NCI-H146 (cell line): ENCODE measurements at regions not wholly inside any gene's neighbourhood (a gene's known extent, or its start where the extent isn't known, plus 50 kb on each side); places are given as distances from the start of the nearest gene placed in this dataset.
A peak's percentile ranks its signal among the peaks of the same experiment; 100 is the strongest.

ENCODE experiments used
- DNase-seq: peaks from one replicate; lab custom pipeline; 2025; lab: John Stamatoyannopoulos, UW

DNA sequence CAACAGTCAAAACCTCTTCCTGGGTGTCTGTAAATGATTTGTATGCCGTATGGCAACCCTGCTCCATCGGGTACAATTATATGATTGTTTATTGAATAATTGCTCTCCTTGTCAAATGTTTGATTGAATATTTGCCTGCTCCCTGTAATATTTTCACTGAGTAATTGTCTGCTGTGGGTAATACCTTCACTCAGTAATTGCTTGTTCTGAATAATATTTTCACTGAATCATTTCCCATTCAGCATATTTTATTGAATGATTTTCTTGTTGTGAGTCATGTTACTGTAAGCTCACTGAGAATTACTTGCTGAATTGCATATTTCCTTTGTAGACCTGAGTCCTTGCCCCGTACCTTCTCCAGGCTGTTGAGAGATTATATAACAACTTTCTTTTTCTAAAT is 535.2 kb downstream of the METTL4 start:
- DNase-seq: peak; percentile 3

- DNase-seq: no peak
These were observed 531.0 kb downstream of the METTL4 start for GRCh38 chr18:2040279-2040678.

GRCh38 chr18:2049986-2050385 is 521.3 kb downstream of the METTL4 start:
- no peak for DNase-seq

- DNase-seq: no peak
These were observed 520.6 kb downstream of the METTL4 start for GRCh38 chr18:2050702-2051201.

GRCh38 chr18:2053490-2054089 is 517.7 kb downstream of the METTL4 start:
- no peak for DNase-seq

GRCh38 chr18:2059336-2059735 is 512.0 kb downstream of the METTL4 start:
- DNase-seq: no peak

DNA sequence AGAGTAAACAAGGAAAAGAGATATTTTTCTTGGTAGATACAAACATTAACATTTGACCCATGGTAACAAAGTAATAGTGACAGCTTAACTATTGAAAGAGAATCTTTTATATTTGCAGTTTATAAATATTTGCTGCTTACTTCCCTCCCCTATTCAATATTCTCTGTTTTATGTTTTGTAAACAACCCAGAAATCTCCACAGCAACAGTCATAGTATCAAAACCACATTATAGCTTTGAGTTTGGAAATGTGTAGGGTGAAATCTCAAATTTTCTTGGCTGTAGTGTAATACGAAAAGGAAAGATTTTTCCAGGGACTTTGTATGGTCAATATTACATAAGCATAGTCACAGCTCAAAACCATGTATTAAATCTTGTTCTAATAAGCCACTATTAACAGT is 511.2 kb downstream of the METTL4 start:
- no peak for DNase-seq

GRCh38 chr18:2070631-2071030 is 500.7 kb downstream of the METTL4 start:
- DNase-seq: peak; percentile 100

GRCh38 chr18:2075499-2075898 is 495.8 kb downstream of the METTL4 start:
- DNase-seq: no peak

DNA sequence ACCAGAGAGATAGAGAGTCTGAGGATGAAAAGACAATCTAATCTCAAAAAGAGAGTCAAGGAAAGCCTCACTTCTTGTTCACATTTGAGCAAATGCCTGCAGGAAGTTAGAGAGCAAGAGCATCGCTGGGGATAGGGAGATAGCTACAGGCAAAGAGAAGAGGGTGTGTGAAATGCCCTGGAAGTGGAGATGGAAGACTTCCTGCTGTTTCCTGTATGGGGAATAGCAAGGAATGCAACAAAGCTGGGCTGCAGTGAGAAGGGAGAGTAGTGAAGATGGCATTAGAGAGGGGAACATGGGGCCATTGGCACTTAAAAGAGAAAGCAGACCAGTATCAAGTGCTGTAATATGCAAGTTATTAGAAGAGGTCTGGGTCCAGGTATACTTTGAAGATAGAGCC is 488.6 kb downstream of the METTL4 start:
- no peak for DNase-seq

- DNase-seq: peak; percentile 55
These were observed 487.6 kb downstream of the METTL4 start for GRCh38 chr18:2083691-2084090.

GRCh38 chr18:2086439-2086838 is 484.9 kb downstream of the METTL4 start:
- DNase-seq: no peak

- DNase-seq: no peak
These were observed 483.2 kb downstream of the METTL4 start for GRCh38 chr18:2087877-2088673.

DNA sequence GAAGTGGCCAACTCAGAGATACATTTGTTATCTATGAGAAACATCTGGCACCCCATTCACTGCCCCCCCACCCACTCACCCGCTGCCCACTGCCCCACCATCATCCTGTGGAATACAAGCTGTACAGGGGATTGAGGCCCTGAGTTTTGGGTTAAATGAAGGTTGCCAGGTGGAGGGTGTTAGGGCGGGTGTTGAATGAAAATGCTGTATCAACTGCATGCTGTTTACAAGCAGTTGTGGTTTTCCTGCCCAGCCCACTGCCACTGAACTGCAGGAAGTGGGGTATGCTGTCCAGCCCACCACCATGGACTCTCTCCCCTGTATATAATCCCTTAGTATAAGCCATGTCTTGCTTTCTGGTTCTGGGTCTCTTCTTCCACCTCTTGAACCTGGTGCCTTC is 481.9 kb downstream of the METTL4 start:
- DNase-seq: no peak

- DNase-seq: no peak
These were observed 479.4 kb downstream of the METTL4 start for GRCh38 chr18:2091937-2092336.

- no peak for DNase-seq
These were observed 474.8 kb downstream of the METTL4 start for GRCh38 chr18:2096551-2096950.

- DNase-seq: no peak
These were observed 470.6 kb downstream of the METTL4 start for GRCh38 chr18:2100694-2101213.

DNA sequence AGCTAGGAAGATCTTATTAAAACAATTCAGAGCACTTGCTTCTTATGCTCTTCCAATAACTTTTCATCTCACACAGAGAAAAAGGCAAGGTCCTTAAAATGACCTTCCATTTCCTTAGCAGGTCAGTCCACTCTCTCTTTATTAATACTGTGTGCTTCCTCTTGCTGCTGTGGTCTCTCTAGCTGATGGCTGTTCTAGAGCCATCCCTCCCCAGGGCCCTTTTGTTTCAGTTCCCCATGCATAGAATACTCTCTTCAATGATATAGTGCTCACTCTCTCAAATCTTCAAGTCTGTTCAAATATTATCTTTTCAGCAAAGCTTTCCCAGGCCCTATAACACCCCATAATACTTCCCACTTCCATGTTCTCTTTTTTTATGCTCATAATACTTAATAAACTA is 469.3 kb downstream of the METTL4 start:
- DNase-seq: no peak

DNA sequence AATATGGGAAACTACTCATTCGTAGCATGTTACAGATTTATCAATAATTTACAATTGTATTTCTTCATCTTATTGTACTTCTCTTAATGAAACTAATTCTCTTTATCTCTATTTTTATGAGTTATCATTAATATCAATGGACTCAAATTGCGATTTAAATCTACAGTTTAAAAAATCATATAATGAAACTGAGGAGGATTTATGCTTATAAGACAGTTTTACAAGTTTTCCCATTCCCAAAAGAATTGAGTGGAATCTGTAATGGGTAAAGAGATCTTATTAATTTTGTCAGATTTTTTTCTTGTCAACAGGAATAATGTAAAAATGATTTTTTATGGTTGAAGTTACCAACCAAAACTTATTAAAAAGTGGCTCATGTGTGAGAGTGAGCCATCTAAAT is 468.0 kb downstream of the METTL4 start:
- no peak for DNase-seq

GRCh38 chr18:2104620-2105462 is 466.5 kb downstream of the METTL4 start:
- peak; percentile 37 for DNase-seq

DNA sequence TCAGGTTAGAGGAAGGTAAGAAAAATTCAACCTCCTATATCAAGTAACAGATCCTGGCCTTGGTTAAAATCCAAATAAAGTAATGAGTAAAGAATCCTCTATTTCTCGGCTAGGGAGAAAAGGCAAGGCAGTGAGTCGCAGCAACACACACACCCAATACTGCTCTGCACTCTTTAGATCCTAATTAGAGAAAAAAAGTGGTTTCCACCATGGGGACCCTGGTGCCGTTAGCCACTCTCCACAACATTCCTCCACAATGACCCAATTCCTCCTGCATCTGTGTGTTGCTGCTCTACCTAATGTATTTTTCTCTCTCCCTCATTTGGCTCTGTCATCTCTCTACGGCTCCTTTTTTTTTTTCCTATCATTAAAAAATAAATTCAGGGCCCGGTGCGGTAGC is 462.7 kb downstream of the METTL4 start:
- no peak for DNase-seq

DNA sequence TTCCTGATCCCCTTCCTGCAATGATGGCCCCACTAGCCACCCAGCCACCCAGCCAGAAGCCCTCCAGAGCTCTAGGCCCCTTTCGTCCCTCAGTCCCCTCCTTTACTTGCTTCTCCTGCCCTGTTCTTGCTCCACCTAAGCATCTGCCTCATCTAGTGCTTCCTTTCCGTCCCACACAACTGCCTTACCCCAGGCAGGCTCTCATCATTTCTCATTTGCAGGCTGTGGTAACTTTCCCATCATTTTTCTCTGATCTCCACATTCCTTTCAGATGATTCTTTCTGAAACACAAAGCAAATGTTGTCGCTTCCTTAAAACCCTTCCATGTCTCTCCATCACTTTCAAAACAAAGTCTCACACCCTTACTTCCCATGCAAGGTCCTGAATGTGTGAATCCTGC is 459.8 kb downstream of the METTL4 start:
- DNase-seq: no peak
